WTC11 (cell line): ENCODE measurements at regions not wholly inside any gene's neighbourhood (a gene's known extent, or its start where the extent isn't known, plus 50 kb on each side); places are given as distances from the start of the nearest gene placed in this dataset.

Experiments used
- CTCF ChIP-seq: fragments of 200-600 bp; IDR thresholded peaks from 2 replicates; pipeline ENCODE4 v1.8.0; 2022; ENCODE audit warnings: antibody characterized with exemption
- FOXP4 ChIP-seq: sonication (generic); formaldehyde crosslinking; IDR thresholded peaks from 2 replicates; pipeline ENCODE4 v1.8.0; 2022; ENCODE audit warnings: mild to moderate bottlenecking, missing genetic modification reagents
- JUN ChIP-seq: sonication (generic); formaldehyde crosslinking; IDR thresholded peaks from 2 replicates; pipeline ENCODE4 v1.8.0; 2023; ENCODE audit warnings: mild to moderate bottlenecking, missing genetic modification reagents
- NR1H2 ChIP-seq: sonication (generic); formaldehyde crosslinking; IDR thresholded peaks from 2 replicates; pipeline ENCODE4 v1.9.0; 2021; ENCODE audit warnings: mild to moderate bottlenecking, moderate library complexity, missing genetic modification reagents
- USF2 ChIP-seq: sonication (generic); formaldehyde crosslinking; IDR thresholded peaks from 2 replicates; pipeline ENCODE4 v1.8.1; 2023; ENCODE audit warnings: mild to moderate bottlenecking, missing genetic modification reagents, moderate library complexity

- TF ChIP-seq USF2 (CRISPR knock-in tag) (no peak), FOXP4 (CRISPR knock-in tag) (no peak), JUN (CRISPR knock-in tag) (no peak), CTCF (no peak), NR1H2 (CRISPR knock-in tag) (no peak)
Measured at GRCh38 chr18:48459465-48459864, 50.3 kb upstream of the ZBTB7C start.
